ENCODE measurements at regions not wholly inside any gene's neighbourhood (a gene's known extent, or its start where the extent isn't known, plus 50 kb on each side); places are given as distances from the start of the nearest gene placed in this dataset.

GRCh38 chr2:123811846-123812245 lies 213.2 kb upstream of the CNTNAP5 start:
- Histone ChIP-seq H3K4me2 (ENCODE audit: control insufficient read depth, insufficient read depth) (no peak overlapping the region), H2AFZ (ENCODE audit: control insufficient read depth, low read depth, low read length) (no peak overlapping the region), H3K4me3 (no peak overlapping the region), H3K79me2 (ENCODE audit: control insufficient read depth, insufficient read depth, low read length) (no peaks in the 10 kb centered on the region), H3K27me3 (replicated peaks in 1 of 2; ENCODE audit: control insufficient read depth in 2 of 2, insufficient read depth in 2 of 2, low read length in 1 of 2) (no peaks in the 10 kb centered on the region), H3K4me1 (ENCODE audit: control insufficient read depth, insufficient read depth, low read length) (no peaks in the 10 kb centered on the region), H3K27ac (ENCODE audit: control insufficient read depth, insufficient read depth) (no peak overlapping the region), H4K20me1 (ENCODE audit: control insufficient read depth, insufficient read depth) (no peaks in the 10 kb centered on the region), H3K9ac (ENCODE audit: control insufficient read depth, insufficient read depth, low read length) (no peak overlapping the region), H3K9me3 (replicated peaks; ENCODE audit: control insufficient read depth, insufficient read depth, low read length) (no peaks in the 10 kb centered on the region), H3K36me3 (ENCODE audit: control insufficient read depth in 2 of 2, insufficient read depth in 2 of 2, low read length in 1 of 2) (no peaks in the 10 kb centered on the region)
- ChIA-PET CTCF (no interaction called here), RAD21 (ENCODE audit: unreplicated experiment) (no interaction called here), POLR2A (no interaction called here), SMC1A (ENCODE audit: uncharacterized antibody, unreplicated experiment) (no interaction called here)
- 6% methylated on average over 1 of the region's 1 CpG for WGBS (ENCODE audit: insufficient coverage, insufficient replicate concordance, low lambda C conversion rate, missing lambda C conversion rate)
- no TSS peak for BruUV-seq (replicated peaks)
- no peak for DNase-seq (ENCODE audit: low read depth, low spot score)
- in situ Hi-C loops (cut with MboI) (no loop called here), intact Hi-C loops (cut with micrococcal nuclease; ENCODE audit: unreplicated experiment) (no loop called here)
- ATAC-seq = no peak
- TF ChIP-seq, protein P1, sequence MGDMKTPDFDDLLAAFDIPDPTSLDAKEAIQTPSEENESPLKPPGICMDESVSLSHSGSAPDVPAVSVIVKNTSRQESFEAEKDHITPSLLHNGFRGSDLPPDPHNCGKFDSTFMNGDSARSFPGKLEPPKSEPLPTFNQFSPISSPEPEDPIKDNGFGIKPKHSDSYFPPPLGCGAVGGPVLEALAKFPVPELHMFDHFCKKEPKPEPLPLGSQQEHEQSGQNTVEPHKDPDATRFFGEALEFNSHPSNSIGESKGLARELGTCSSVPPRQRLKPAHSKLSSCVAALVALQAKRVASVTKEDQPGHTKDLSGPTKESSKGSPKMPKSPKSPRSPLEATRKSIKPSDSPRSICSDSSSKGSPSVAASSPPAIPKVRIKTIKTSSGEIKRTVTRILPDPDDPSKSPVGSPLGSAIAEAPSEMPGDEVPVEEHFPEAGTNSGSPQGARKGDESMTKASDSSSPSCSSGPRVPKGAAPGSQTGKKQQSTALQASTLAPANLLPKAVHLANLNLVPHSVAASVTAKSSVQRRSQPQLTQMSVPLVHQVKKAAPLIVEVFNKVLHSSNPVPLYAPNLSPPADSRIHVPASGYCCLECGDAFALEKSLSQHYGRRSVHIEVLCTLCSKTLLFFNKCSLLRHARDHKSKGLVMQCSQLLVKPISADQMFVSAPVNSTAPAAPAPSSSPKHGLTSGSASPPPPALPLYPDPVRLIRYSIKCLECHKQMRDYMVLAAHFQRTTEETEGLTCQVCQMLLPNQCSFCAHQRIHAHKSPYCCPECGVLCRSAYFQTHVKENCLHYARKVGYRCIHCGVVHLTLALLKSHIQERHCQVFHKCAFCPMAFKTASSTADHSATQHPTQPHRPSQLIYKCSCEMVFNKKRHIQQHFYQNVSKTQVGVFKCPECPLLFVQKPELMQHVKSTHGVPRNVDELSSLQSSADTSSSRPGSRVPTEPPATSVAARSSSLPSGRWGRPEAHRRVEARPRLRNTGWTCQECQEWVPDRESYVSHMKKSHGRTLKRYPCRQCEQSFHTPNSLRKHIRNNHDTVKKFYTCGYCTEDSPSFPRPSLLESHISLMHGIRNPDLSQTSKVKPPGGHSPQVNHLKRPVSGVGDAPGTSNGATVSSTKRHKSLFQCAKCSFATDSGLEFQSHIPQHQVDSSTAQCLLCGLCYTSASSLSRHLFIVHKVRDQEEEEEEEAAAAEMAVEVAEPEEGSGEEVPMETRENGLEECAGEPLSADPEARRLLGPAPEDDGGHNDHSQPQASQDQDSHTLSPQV (IDR thresholded peaks at IDR 0.05) = no peak
- TF ChIP-seq NFYA (IDR thresholded peaks at IDR 0.05; ENCODE audit: borderline replicate concordance, low read depth, low read length) (no peak), POU2F2 (IDR thresholded peaks at IDR 0.05; ENCODE audit: borderline replicate concordance, low read depth, low read length) (no peak), EZH2 (IDR thresholded peaks at IDR 0.05; ENCODE audit: borderline replicate concordance, control insufficient read depth, low read depth, low read length) (no peak), CHD2 (IDR thresholded peaks at IDR 0.05; ENCODE audit: borderline replicate concordance, low read depth, low read length) (no peak), MYC (IDR thresholded peaks at IDR 0.05; ENCODE audit: insufficient read depth, insufficient read length, insufficient replicate concordance, low read length, severe bottlenecking) (no peak), STAT1 (conservative IDR thresholded peaks at IDR 0.05) (no peak), CBX5 (IDR thresholded peaks at IDR 0.05; ENCODE audit: low read depth) (no peak), SMARCA5 (IDR thresholded peaks at IDR 0.05) (no peak), SPI1 (IDR thresholded peaks at IDR 0.05; ENCODE audit: borderline replicate concordance, insufficient read depth, low read depth, low read length) (no peak), TARDBP (IDR thresholded peaks at IDR 0.05; ENCODE audit: borderline replicate concordance) (no peak)
- no peak for FAIRE-seq
